ENCODE measurements at regions not wholly inside any gene's neighbourhood (a gene's known extent, or its start where the extent isn't known, plus 50 kb on each side); places are given as distances from the start of the nearest gene placed in this dataset.

DNA sequence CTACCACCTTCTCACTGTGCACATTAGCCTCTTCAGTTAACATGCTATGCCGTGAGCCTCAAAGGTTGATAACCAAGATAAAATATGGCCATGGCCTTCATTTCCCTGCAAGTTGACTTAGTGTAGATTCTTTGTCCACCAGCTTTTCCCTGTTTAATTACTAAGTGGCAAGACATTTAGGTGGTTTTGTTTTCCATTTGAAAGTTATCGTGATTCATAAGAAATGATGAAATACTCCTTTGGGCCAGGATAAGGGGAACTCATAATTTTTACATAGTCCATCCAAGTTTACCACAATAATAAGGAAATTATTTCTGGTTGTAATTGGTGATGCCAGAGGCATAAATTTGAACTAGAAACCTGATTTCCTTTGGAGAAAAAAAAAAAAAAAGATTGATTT, 609.6 kb downstream of the TAF11L14 start:
- Histone ChIP-seq H2BK12ac (ENCODE audit: insufficient read length, low read depth, low read length) (no peak overlapping the region), H2BK5ac (ENCODE audit: insufficient read length, low read length) (no peak overlapping the region), H2BK120ac (ENCODE audit: low read depth, low read length, poor library complexity, severe bottlenecking) (no peak overlapping the region), H3K9ac (ENCODE audit: extremely low read depth, insufficient read length, low read length) (no peak overlapping the region), H3K27ac (ENCODE audit: insufficient read length, low read depth, low read length) (no peak overlapping the region), H3K27me3 (ENCODE audit: insufficient read depth, low read length) (no peaks in the 10 kb centered on the region), H3K79me2 (ENCODE audit: insufficient read depth, low read length) (no peaks in the 10 kb centered on the region), H3K23ac (ENCODE audit: insufficient read length, low read depth, low read length) (no peak overlapping the region), H3T11ph (ENCODE audit: low read length) (no peak overlapping the region), H3K23me2 (ENCODE audit: insufficient read length, low read depth, low read length, poor library complexity, severe bottlenecking) (no peaks in the 10 kb centered on the region), H2BK20ac (ENCODE audit: low read depth, low read length, poor library complexity, severe bottlenecking) (no peak overlapping the region), H4K91ac (ENCODE audit: insufficient read length, low read depth, low read length) (no peak overlapping the region), H3K18ac (ENCODE audit: insufficient read length, low read depth, low read length) (no peak overlapping the region), H3K79me1 (ENCODE audit: insufficient read depth, low read depth, low read length, poor library complexity, severe bottlenecking) (no peaks in the 10 kb centered on the region), H4K5ac (ENCODE audit: insufficient read length, low read depth, low read length) (no peak overlapping the region), H4K8ac (replicated peaks; ENCODE audit: insufficient read length, low read depth, low read length) (no peak overlapping the region), H3K9me3 (ENCODE audit: control insufficient read depth, low read depth, low read length) (no peaks in the 10 kb centered on the region), H3K56ac (ENCODE audit: insufficient read length, low read depth, low read length) (no peak overlapping the region), H3K14ac (ENCODE audit: insufficient read depth, low read length) (no peak overlapping the region), H2AK5ac (ENCODE audit: insufficient read length, low read length) (no peak overlapping the region), H3K4ac (ENCODE audit: low read depth, low read length) (no peak overlapping the region), H4K20me1 (ENCODE audit: control insufficient read depth, insufficient read depth, insufficient read length) (no peaks in the 10 kb centered on the region), H2BK15ac (ENCODE audit: low read depth, low read length) (no peak overlapping the region), H2AFZ (ENCODE audit: low read length) (no peak overlapping the region), H3K4me2 (ENCODE audit: insufficient read depth, insufficient read length, low read length) (no peak overlapping the region), H3K4me1 (ENCODE audit: insufficient read depth, low read length) (no peaks in the 10 kb centered on the region)
- H3K27me3 Mint-ChIP-seq (ENCODE audit: low read depth): no peaks in the 10 kb centered on the region
- no peak overlapping the region for H3K4me3 Mint-ChIP-seq
- H3K4me1 Mint-ChIP-seq: no peaks in the 10 kb centered on the region
- no peak overlapping the region for H3K27ac Mint-ChIP-seq
- no peak for DNase-seq
- TF ChIP-seq, protein P1, sequence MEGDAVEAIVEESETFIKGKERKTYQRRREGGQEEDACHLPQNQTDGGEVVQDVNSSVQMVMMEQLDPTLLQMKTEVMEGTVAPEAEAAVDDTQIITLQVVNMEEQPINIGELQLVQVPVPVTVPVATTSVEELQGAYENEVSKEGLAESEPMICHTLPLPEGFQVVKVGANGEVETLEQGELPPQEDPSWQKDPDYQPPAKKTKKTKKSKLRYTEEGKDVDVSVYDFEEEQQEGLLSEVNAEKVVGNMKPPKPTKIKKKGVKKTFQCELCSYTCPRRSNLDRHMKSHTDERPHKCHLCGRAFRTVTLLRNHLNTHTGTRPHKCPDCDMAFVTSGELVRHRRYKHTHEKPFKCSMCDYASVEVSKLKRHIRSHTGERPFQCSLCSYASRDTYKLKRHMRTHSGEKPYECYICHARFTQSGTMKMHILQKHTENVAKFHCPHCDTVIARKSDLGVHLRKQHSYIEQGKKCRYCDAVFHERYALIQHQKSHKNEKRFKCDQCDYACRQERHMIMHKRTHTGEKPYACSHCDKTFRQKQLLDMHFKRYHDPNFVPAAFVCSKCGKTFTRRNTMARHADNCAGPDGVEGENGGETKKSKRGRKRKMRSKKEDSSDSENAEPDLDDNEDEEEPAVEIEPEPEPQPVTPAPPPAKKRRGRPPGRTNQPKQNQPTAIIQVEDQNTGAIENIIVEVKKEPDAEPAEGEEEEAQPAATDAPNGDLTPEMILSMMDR (conservative IDR thresholded peaks at IDR 0.05): no peak
- H3K9me3 Mint-ChIP-seq: peaks cover 4 to 14% of the 10 kb centered on the region in 2 experiments; a peak in 4 of 5 replicates
- no CpG with 5 or more reads among the region's 2 CpGs for WGBS (ENCODE audit: extremely low coverage, insufficient read length, low lambda C conversion rate)
- peaks cover 0 to 8% (median 6%) of the 10 kb centered on the region in 3 experiments; a peak in 6 of 7 replicates for H3K36me3 Mint-ChIP-seq (ENCODE audit: insufficient read depth in 1 of 3, low read depth in 3 of 3)

Measured in H9 (cell line).